ENCODE measurements at regions not wholly inside any gene's neighbourhood (a gene's known extent, or its start where the extent isn't known, plus 50 kb on each side); places are given as distances from the start of the nearest gene placed in this dataset.

- no peak for TF ChIP-seq ZBTB33 (IDR thresholded peaks at IDR 0.05)
Observed at GRCh38 chr1:218081358-218081757, 203.7 kb upstream of the RRP15 start (continued).

GRCh38 chr1:218090459-218090858 lies 194.6 kb upstream of the RRP15 start:
- peaks cover 0 to 2% (median 0%) of the 10 kb centered on the region in 4 donors for H3K27me3 ChIP-seq (ENCODE audit: control insufficient read depth in 4 of 4, insufficient read depth in 4 of 4, low read length in 3 of 4)
- H3K4me3 ChIP-seq (ENCODE audit: low read depth in 1 of 3, low read length in 3 of 3), result no peak overlapping the region
- no peaks in the 10 kb centered on the region for H3K4me1 ChIP-seq (ENCODE audit: control insufficient read depth in 4 of 4, insufficient read depth in 4 of 4, low read length in 3 of 4)
- TF ChIP-seq EGR1 (IDR thresholded peaks at IDR 0.05; ENCODE audit: low read depth in 2 of 2) (no peak), TAF1 (conservative IDR thresholded peaks at IDR 0.05) (no peak), YY1 (IDR thresholded peaks at IDR 0.05) (no peak), SP1 (IDR thresholded peaks at IDR 0.05) (no peak), FOXA2 (IDR thresholded peaks at IDR 0.05) (no peak), CTCF (IDR thresholded peaks at IDR 0.05; ENCODE audit: low read depth, low read length, missing input control) (no peak), REST (IDR thresholded peaks at IDR 0.05) (no peak), ATF3 (IDR thresholded peaks at IDR 0.05) (no peak), GABPA (IDR thresholded peaks at IDR 0.05 in 1 of 2, conservative IDR thresholded peaks at IDR 0.05 in 1 of 2) (no peak), FOXA1 (IDR thresholded peaks at IDR 0.05) (no peak), MAX (IDR thresholded peaks at IDR 0.05) (no peak), JUND (IDR thresholded peaks at IDR 0.05) (no peak), NR2F2 (IDR thresholded peaks at IDR 0.05) (no peak), RXRA (IDR thresholded peaks at IDR 0.05) (no peak), HNF4A (conservative IDR thresholded peaks at IDR 0.05) (no peak), HNF4G (IDR thresholded peaks at IDR 0.05) (no peak), RAD21 (IDR thresholded peaks at IDR 0.05) (no peak), ZBTB33 (IDR thresholded peaks at IDR 0.05) (no peak)
- WGBS, result 76% methylated on average over 1 of the region's 1 CpG
- no peak overlapping the region for H3K27ac ChIP-seq (ENCODE audit: low read depth in 1 of 2, low read length in 2 of 2)
- DNase-seq (ENCODE audit: low spot score), result no peak
- H3K9ac ChIP-seq (ENCODE audit: low read depth in 1 of 2, low read length in 2 of 2), result no peak overlapping the region
- H3K36me3 ChIP-seq (ENCODE audit: control insufficient read depth in 4 of 4, insufficient read depth in 3 of 4, low read depth in 1 of 4, low read length in 3 of 4), result no peaks in the 10 kb centered on the region
- no peaks in the 10 kb centered on the region for H3K9me3 ChIP-seq (ENCODE audit: control insufficient read depth in 4 of 4, low read length in 3 of 4)

Measured in liver (tissue), 8 donors.